ENCODE measurements at regions not wholly inside any gene's neighbourhood (a gene's known extent, or its start where the extent isn't known, plus 50 kb on each side); places are given as distances from the start of the nearest gene placed in this dataset.
"Not testable (repeated sequence)": the region's sequence is repeated elsewhere in the genome, so short reads cannot be mapped to it uniquely, and the experiment has no call there.

- Histone ChIP-seq H3K4me3 (no peak overlapping the region), H3K9me3 (no peaks in the 10 kb centered on the region), H3K27ac (no peak overlapping the region), H3K36me3 (no peaks in the 10 kb centered on the region), H3K27me3 (no peaks in the 10 kb centered on the region), H3K4me1 (no peaks in the 10 kb centered on the region)
- no peak for ATAC-seq
- TF ChIP-seq POLR2A (IDR thresholded peaks at IDR 0.05) (no peak), POLR2AphosphoS5 (IDR thresholded peaks at IDR 0.05) (no peak), CTCF (IDR thresholded peaks at IDR 0.05) (no peak), EP300 (IDR thresholded peaks at IDR 0.05) (no peak)
- WGBS, 2 donors (ENCODE audit: low coverage in 1 of 2): 78 to 100% methylated on average over 2 of the region's 2 CpGs
Observed at GRCh38 chr5:89178541-89178940, 295.6 kb upstream of the MEF2C start.

DNA sequence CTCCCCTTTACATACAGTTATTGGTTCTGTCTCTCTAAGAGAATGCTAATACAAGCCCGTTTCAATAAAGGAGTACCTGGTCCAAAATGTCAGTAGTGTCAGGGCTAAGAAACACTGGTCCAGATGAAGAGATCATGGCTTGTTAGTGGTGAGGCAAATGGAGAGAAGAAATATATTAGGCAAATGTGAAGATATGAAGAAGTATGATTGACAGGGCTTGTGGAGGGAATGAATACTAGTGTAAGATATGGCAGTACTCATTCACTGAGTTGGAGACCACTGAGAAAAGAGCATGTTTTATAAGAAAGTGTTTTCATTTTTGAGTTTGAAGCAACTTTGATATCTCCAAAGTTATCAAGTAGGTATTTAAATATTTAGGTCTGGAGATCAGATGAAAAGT lies 290.5 kb upstream of the MEF2C start:
- Histone ChIP-seq H3K36me3 (no peaks in the 10 kb centered on the region), H3K4me3 (no peak overlapping the region), H3K4me1 (no peaks in the 10 kb centered on the region), H3K27me3 (no peaks in the 10 kb centered on the region), H3K9me3 (no peaks in the 10 kb centered on the region), H3K27ac (no peak overlapping the region)
- ATAC-seq: no peak
- WGBS, 2 donors (ENCODE audit: low coverage in 1 of 2): 80 to 86% methylated on average over 1 of the region's 1 CpG
- TF ChIP-seq POLR2AphosphoS5 (IDR thresholded peaks at IDR 0.05) (no peak), POLR2A (IDR thresholded peaks at IDR 0.05) (no peak), EP300 (IDR thresholded peaks at IDR 0.05) (no peak), CTCF (IDR thresholded peaks at IDR 0.05) (no peak)

GRCh38 chr5:89168766-89169165 lies 285.8 kb upstream of the MEF2C start:
- Histone ChIP-seq H3K27ac (no peak overlapping the region), H3K9me3 (no peaks in the 10 kb centered on the region), H3K36me3 (no peaks in the 10 kb centered on the region), H3K27me3 (no peaks in the 10 kb centered on the region), H3K4me1 (no peaks in the 10 kb centered on the region), H3K4me3 (no peak overlapping the region)
- ATAC-seq: no peak
- WGBS, 2 donors (ENCODE audit: low coverage in 1 of 2): 82 to 100% methylated on average over 3 of the region's 3 CpGs
- TF ChIP-seq POLR2AphosphoS5 (IDR thresholded peaks at IDR 0.05) (no peak), CTCF (IDR thresholded peaks at IDR 0.05) (no peak), EP300 (IDR thresholded peaks at IDR 0.05) (no peak), POLR2A (IDR thresholded peaks at IDR 0.05) (no peak)

DNA sequence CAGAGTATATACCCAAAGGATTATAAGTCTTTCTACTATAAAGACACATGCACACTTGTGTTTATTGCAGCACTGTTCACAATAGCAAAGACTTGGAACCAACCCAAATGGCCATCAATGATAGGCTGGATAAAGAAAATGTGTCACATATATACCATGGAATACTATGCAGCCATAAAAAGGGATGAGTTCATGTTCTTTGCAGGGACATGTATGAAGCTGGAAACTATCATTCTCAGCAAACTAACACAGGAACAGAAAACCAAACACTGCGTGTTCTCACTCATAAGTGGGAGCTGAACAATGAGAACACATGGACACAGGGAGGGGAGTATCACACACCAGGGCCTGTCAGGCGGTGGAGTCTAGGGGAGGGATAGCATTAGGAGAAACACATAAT lies 281.7 kb upstream of the MEF2C start:
- not testable (repeated sequence) for H3K9me3 ChIP-seq, ATAC-seq, H3K27ac ChIP-seq, H3K27me3 ChIP-seq, H3K4me3 ChIP-seq, H3K36me3 ChIP-seq, H3K4me1 ChIP-seq
- 93 to 94% methylated on average over 2 of the region's 2 CpGs for WGBS, 2 donors (ENCODE audit: low coverage in 1 of 2)

DNA sequence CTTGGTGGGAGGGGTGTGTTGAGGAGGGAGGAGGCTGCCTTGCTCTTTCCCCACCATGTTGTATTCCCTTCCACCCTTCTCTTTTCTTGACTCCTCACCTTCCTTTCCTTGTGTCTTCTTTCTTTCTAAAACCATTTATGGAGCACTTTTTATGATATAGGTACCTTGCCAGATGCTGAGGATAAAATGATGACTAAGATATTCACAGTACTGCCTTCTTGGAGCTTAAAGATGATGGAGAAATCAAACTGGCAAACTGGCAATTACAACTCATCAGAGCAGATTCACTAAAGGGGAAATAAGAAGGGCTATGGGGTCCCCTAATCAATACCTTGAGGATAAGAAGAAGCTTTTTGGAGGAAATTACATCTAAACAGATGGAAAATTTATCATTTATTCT lies 273.2 kb upstream of the MEF2C start:
- Histone ChIP-seq H3K4me3 (no peak overlapping the region), H3K4me1 (no peaks in the 10 kb centered on the region), H3K27me3 (no peaks in the 10 kb centered on the region), H3K27ac (no peak overlapping the region), H3K36me3 (no peaks in the 10 kb centered on the region), H3K9me3 (no peaks in the 10 kb centered on the region)
- TF ChIP-seq POLR2AphosphoS5 (IDR thresholded peaks at IDR 0.05) (no peak), EP300 (IDR thresholded peaks at IDR 0.05) (no peak), CTCF (IDR thresholded peaks at IDR 0.05) (no peak), POLR2A (IDR thresholded peaks at IDR 0.05) (no peak)
- no peak for ATAC-seq

DNA sequence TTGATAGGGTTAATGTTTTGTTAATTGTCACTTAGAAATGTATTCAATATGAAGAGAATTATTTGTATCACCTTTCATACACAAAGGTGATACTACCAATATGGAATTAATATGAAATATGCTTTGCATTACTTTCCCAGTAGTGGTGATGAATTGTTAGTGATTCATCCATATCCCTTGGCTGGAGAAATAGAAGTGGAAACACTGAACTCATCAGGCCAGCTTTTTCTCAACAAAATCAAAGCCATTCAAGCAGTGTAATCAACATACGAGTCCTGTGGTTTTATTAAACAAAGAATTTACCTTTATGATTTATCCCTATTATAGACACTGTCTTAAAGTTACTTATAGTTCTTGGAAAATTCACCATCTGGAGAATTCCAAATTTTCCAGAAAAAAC lies 264.0 kb upstream of the MEF2C start:
- ATAC-seq: no peak
- Histone ChIP-seq H3K4me1 (no peaks in the 10 kb centered on the region), H3K27me3 (no peaks in the 10 kb centered on the region), H3K27ac (no peak overlapping the region), H3K4me3 (no peak overlapping the region), H3K9me3 (no peaks in the 10 kb centered on the region), H3K36me3 (no peaks in the 10 kb centered on the region)
- 64 to 73% methylated on average over 1 of the region's 1 CpG for WGBS, 2 donors (ENCODE audit: low coverage in 1 of 2)
- TF ChIP-seq POLR2A (IDR thresholded peaks at IDR 0.05) (no peak), POLR2AphosphoS5 (IDR thresholded peaks at IDR 0.05) (no peak), CTCF (IDR thresholded peaks at IDR 0.05) (no peak), EP300 (IDR thresholded peaks at IDR 0.05) (no peak)
